Stimulated activated memory B cell treated with anti-CD40 and anti-IgM and Interleukin-4, amounts not matched to agents 10 μg/mL and 1 μg/mL and 100 μg/mL, for 72 hours (primary cell): ENCODE measurements at regions not wholly inside any gene's neighbourhood (a gene's known extent, or its start where the extent isn't known, plus 50 kb on each side); places are given as distances from the start of the nearest gene placed in this dataset.

ENCODE experiments used
- ATAC-seq: fragments of 150-1000 bp; cut with Tn5 transposase; 2 replicates; pipeline ENCODE4 v1.10.0; 2021
- H3K27ac Mint-ChIP-seq: one replicate; pipeline ENCODE4 v1.8.0; 2022; ENCODE audit warnings: mild to moderate bottlenecking, mixed read lengths
- H3K27me3 Mint-ChIP-seq: one replicate; pipeline ENCODE4 v1.8.0; 2022; ENCODE audit warnings: mixed read lengths
- H3K36me3 Mint-ChIP-seq: one replicate; pipeline ENCODE4 v1.8.0; 2022; ENCODE audit warnings: mixed read lengths
- H3K4me1 Mint-ChIP-seq: one replicate; pipeline ENCODE4 v1.8.0; 2022; ENCODE audit warnings: mixed read lengths
- H3K4me3 Mint-ChIP-seq: one replicate; pipeline ENCODE4 v1.8.0; 2022; ENCODE audit warnings: mild to moderate bottlenecking, moderate library complexity, mixed read lengths
- H3K9me3 Mint-ChIP-seq: one replicate; pipeline ENCODE4 v1.8.0; 2022; ENCODE audit warnings: mixed read lengths

GRCh38 chr2:186099826-186100225 lies 361.2 kb downstream of the FSIP2 start:
- Mint-ChIP-seq H3K4me1 (no peaks in the 10 kb centered on the region), H3K27ac (no peak overlapping the region), H3K36me3 (peaks cover 4% of the 10 kb centered on the region), H3K4me3 (no peak overlapping the region), H3K9me3 (no peaks in the 10 kb centered on the region), H3K27me3 (no peaks in the 10 kb centered on the region)
- no peak for ATAC-seq

- Mint-ChIP-seq H3K27me3 (no peaks in the 10 kb centered on the region), H3K36me3 (no peaks in the 10 kb centered on the region), H3K4me3 (no peak overlapping the region), H3K9me3 (no peaks in the 10 kb centered on the region), H3K27ac (no peak overlapping the region), H3K4me1 (no peaks in the 10 kb centered on the region)
- ATAC-seq: no peak
Measured at GRCh38 chr2:186100636-186101035, 362.0 kb downstream of the FSIP2 start.

- H3K4me1 Mint-ChIP-seq: no peaks in the 10 kb centered on the region
- no peaks in the 10 kb centered on the region for H3K27me3 Mint-ChIP-seq
- no peaks in the 10 kb centered on the region for H3K9me3 Mint-ChIP-seq
- no peak overlapping the region for H3K27ac Mint-ChIP-seq
- no peak for ATAC-seq
- H3K36me3 Mint-ChIP-seq: no peaks in the 10 kb centered on the region
- H3K4me3 Mint-ChIP-seq: no peak overlapping the region
Measured at GRCh38 chr2:186101616-186102015, 363.0 kb downstream of the FSIP2 start.

- Mint-ChIP-seq H3K27me3 (no peaks in the 10 kb centered on the region), H3K4me1 (no peaks in the 10 kb centered on the region), H3K4me3 (no peak overlapping the region), H3K36me3 (no peaks in the 10 kb centered on the region), H3K27ac (no peak overlapping the region), H3K9me3 (no peaks in the 10 kb centered on the region)
- ATAC-seq: no peak
Measured at GRCh38 chr2:186103276-186103675, 364.7 kb downstream of the FSIP2 start.

- Mint-ChIP-seq H3K27me3 (no peaks in the 10 kb centered on the region), H3K4me1 (no peaks in the 10 kb centered on the region), H3K4me3 (no peak overlapping the region), H3K27ac (no peak overlapping the region), H3K9me3 (no peaks in the 10 kb centered on the region), H3K36me3 (no peaks in the 10 kb centered on the region)
- ATAC-seq: no peak
Measured at GRCh38 chr2:186105016-186105724, 366.6 kb downstream of the FSIP2 start.

GRCh38 chr2:186108470-186108869 lies 369.9 kb downstream of the FSIP2 start:
- Mint-ChIP-seq H3K4me3 (no peak overlapping the region), H3K27me3 (no peaks in the 10 kb centered on the region), H3K9me3 (no peaks in the 10 kb centered on the region), H3K4me1 (no peaks in the 10 kb centered on the region), H3K36me3 (peaks cover 9% of the 10 kb centered on the region), H3K27ac (no peak overlapping the region)
- no peak for ATAC-seq

- Mint-ChIP-seq H3K27ac (no peak overlapping the region), H3K4me3 (no peak overlapping the region), H3K9me3 (no peaks in the 10 kb centered on the region), H3K27me3 (no peaks in the 10 kb centered on the region), H3K36me3 (peaks cover 45% of the 10 kb centered on the region), H3K4me1 (no peaks in the 10 kb centered on the region)
- ATAC-seq: no peak
Measured at GRCh38 chr2:186113284-186113683, 372.8 kb upstream of the ZC3H15 start.

- Mint-ChIP-seq H3K9me3 (no peaks in the 10 kb centered on the region), H3K36me3 (peaks cover 6% of the 10 kb centered on the region), H3K27ac (no peak overlapping the region), H3K4me1 (no peaks in the 10 kb centered on the region), H3K27me3 (no peaks in the 10 kb centered on the region), H3K4me3 (no peak overlapping the region)
- no peak for ATAC-seq
Measured at GRCh38 chr2:186125156-186125555, 360.9 kb upstream of the ZC3H15 start.

GRCh38 chr2:186125625-186126024 lies 360.4 kb upstream of the ZC3H15 start:
- H3K4me3 Mint-ChIP-seq: no peak overlapping the region
- H3K36me3 Mint-ChIP-seq: peaks cover 6% of the 10 kb centered on the region
- no peak overlapping the region for H3K27ac Mint-ChIP-seq
- no peak for ATAC-seq
- no peaks in the 10 kb centered on the region for H3K4me1 Mint-ChIP-seq
- H3K27me3 Mint-ChIP-seq: no peaks in the 10 kb centered on the region
- no peaks in the 10 kb centered on the region for H3K9me3 Mint-ChIP-seq

GRCh38 chr2:186126181-186126580 lies 359.9 kb upstream of the ZC3H15 start:
- peaks cover 6% of the 10 kb centered on the region for H3K36me3 Mint-ChIP-seq
- H3K4me3 Mint-ChIP-seq: no peak overlapping the region
- H3K9me3 Mint-ChIP-seq: no peaks in the 10 kb centered on the region
- no peaks in the 10 kb centered on the region for H3K4me1 Mint-ChIP-seq
- no peak overlapping the region for H3K27ac Mint-ChIP-seq
- H3K27me3 Mint-ChIP-seq: no peaks in the 10 kb centered on the region
- ATAC-seq: no peak

GRCh38 chr2:186129767-186130581 lies 356.1 kb upstream of the ZC3H15 start:
- no peaks in the 10 kb centered on the region for H3K4me1 Mint-ChIP-seq
- no peaks in the 10 kb centered on the region for H3K9me3 Mint-ChIP-seq
- peaks cover 6% of the 10 kb centered on the region for H3K36me3 Mint-ChIP-seq
- ATAC-seq: no peak
- no peak overlapping the region for H3K4me3 Mint-ChIP-seq
- H3K27ac Mint-ChIP-seq: no peak overlapping the region
- H3K27me3 Mint-ChIP-seq: no peaks in the 10 kb centered on the region

- no peak for ATAC-seq
- Mint-ChIP-seq H3K4me1 (no peaks in the 10 kb centered on the region), H3K27me3 (no peaks in the 10 kb centered on the region), H3K36me3 (no peaks in the 10 kb centered on the region), H3K9me3 (no peaks in the 10 kb centered on the region), H3K4me3 (no peak overlapping the region), H3K27ac (no peak overlapping the region)
Measured at GRCh38 chr2:186130748-186131641, 355.1 kb upstream of the ZC3H15 start.

GRCh38 chr2:186135686-186136085 lies 350.4 kb upstream of the ZC3H15 start:
- Mint-ChIP-seq H3K27ac (no peak overlapping the region), H3K4me3 (no peak overlapping the region), H3K36me3 (no peaks in the 10 kb centered on the region), H3K4me1 (no peaks in the 10 kb centered on the region), H3K27me3 (no peaks in the 10 kb centered on the region), H3K9me3 (no peaks in the 10 kb centered on the region)
- no peak for ATAC-seq

GRCh38 chr2:186136860-186137259 lies 349.2 kb upstream of the ZC3H15 start:
- no peak for ATAC-seq
- Mint-ChIP-seq H3K27me3 (no peaks in the 10 kb centered on the region), H3K9me3 (no peaks in the 10 kb centered on the region), H3K4me1 (no peaks in the 10 kb centered on the region), H3K36me3 (no peaks in the 10 kb centered on the region), H3K27ac (no peak overlapping the region), H3K4me3 (no peak overlapping the region)

GRCh38 chr2:186138845-186139244 lies 347.2 kb upstream of the ZC3H15 start:
- Mint-ChIP-seq H3K4me3 (no peak overlapping the region), H3K27ac (no peak overlapping the region), H3K9me3 (no peaks in the 10 kb centered on the region), H3K4me1 (no peaks in the 10 kb centered on the region), H3K36me3 (no peaks in the 10 kb centered on the region), H3K27me3 (no peaks in the 10 kb centered on the region)
- no peak for ATAC-seq
